Thyroid gland (tissue), 4 donors: ENCODE measurements at regions not wholly inside any gene's neighbourhood (a gene's known extent, or its start where the extent isn't known, plus 50 kb on each side); places are given as distances from the start of the nearest gene placed in this dataset.
"Not testable (repeated sequence)": the region's sequence is repeated elsewhere in the genome, so short reads cannot be mapped to it uniquely, and the experiment has no call there.

ENCODE experiments used
- DNase-seq, 2 donors: peaks; one replicate each; pipeline ENCODE4 v3.0.0-alpha.2; 2019
- H3K27ac ChIP-seq, 3 donors: fragments of 200-600 bp; sonication (generic); 1 replicate in 2 of 3; 2 replicates in 1 of 3; pipeline ENCODE4 v1.5.1; 2016 to 2019; ENCODE audit warnings: mild to moderate bottlenecking in 1 of 3, moderate library complexity in 1 of 3
- H3K27me3 ChIP-seq: fragments of 200-600 bp; sonication (generic); one replicate; pipeline ENCODE4 v1.5.1; 2019
- H3K36me3 ChIP-seq, 2 donors: fragments of 200-600 bp; sonication (generic); one replicate each; pipeline ENCODE4 v1.5.1; 2016 to 2019
- H3K4me1 ChIP-seq, 2 donors: fragments of 200-600 bp; sonication (generic); one replicate each; pipeline ENCODE4 v1.5.1; 2017 to 2019
- H3K4me3 ChIP-seq, 3 donors: fragments of 200-600 bp; sonication (generic); replicated peaks in 1 of 3; 1 replicate in 2 of 3; 2 replicates in 1 of 3; pipeline ENCODE4 v1.5.1; 2016; ENCODE audit warnings: mild to moderate bottlenecking in 1 of 3
- H3K9me3 ChIP-seq: fragments of 200-600 bp; sonication (generic); one replicate; pipeline ENCODE4 v1.5.1; 2017
- CTCF ChIP-seq, 6 experiments: fragments of 200-600 bp in 3 of 6; fragments of 450-650 bp in 3 of 6; sonication (generic) in 3 of 6; IDR thresholded peaks; one replicate each; pipeline ENCODE4 v1.5.1; 2016 to 2019; ENCODE audit warnings: antibody characterized with exemption in 6 of 6, mild to moderate bottlenecking in 2 of 6, inconsistent platforms in 1 of 6, moderate library complexity in 1 of 6
- POLR2A ChIP-seq, 2 donors: fragments of 450-650 bp; IDR thresholded peaks; one replicate each; pipeline ENCODE4 v1.6.1; 2017; ENCODE audit warnings: antibody characterized with exemption in 2 of 2, mild to moderate bottlenecking in 2 of 2, moderate library complexity in 1 of 2
- WGBS, 2 donors: methylation state at CpG; one replicate each; pipeline ENCODE4 v1.1.5; 2017; 5-methylcytosine and 5-hydroxymethylcytosine counted together
- intact Hi-C: fragments of 100-400 bp; cut with DNase I; formaldehyde crosslinking; loops from one replicate; pipeline ENCODE4 v1.15.1; 2023

- no peak overlapping the region for H3K4me3 ChIP-seq
Observed at GRCh38 chr20:29443819-29444218, 1813.6 kb upstream of the DEFB115 start.

GRCh38 chr20:29445050-29445907 lies 1812.2 kb upstream of the DEFB115 start:
- not testable (repeated sequence) for H3K4me3 ChIP-seq

More at GRCh38 chr20:29443819-29444218, 1813.6 kb upstream of the DEFB115 start:
- no peaks in the 10 kb centered on the region for H3K4me1 ChIP-seq
- H3K27ac ChIP-seq, result no peak overlapping the region
- no peak for DNase-seq
- no peaks in the 10 kb centered on the region for H3K36me3 ChIP-seq
- 59 to 66% methylated on average over 3 of the region's 3 CpGs for WGBS, 2 donors
- intact Hi-C loops, result no loop called here
- no peaks in the 10 kb centered on the region for H3K27me3 ChIP-seq
- TF ChIP-seq CTCF (IDR thresholded peaks at IDR 0.05) (no peak), POLR2A (IDR thresholded peaks at IDR 0.05) (no peak)
- no peaks in the 10 kb centered on the region for H3K9me3 ChIP-seq

GRCh38 chr20:29447517-29448484 lies 1809.7 kb upstream of the DEFB115 start:
- H3K9me3 ChIP-seq, H3K4me3 ChIP-seq, DNase-seq, intact Hi-C loops, H3K27me3 ChIP-seq, H3K27ac ChIP-seq, H3K4me1 ChIP-seq, H3K36me3 ChIP-seq: not testable (repeated sequence)
- WGBS, 2 donors, result 35 to 53% methylated on average over 45 to 50 of the region's 52 CpGs

More at GRCh38 chr20:29445050-29445907, 1812.2 kb upstream of the DEFB115 start:
- WGBS, 2 donors, result 27 to 34% methylated on average over 21 to 28 of the region's 28 CpGs
- H3K9me3 ChIP-seq, H3K4me1 ChIP-seq, H3K27me3 ChIP-seq, intact Hi-C loops, H3K27ac ChIP-seq, H3K36me3 ChIP-seq: not testable (repeated sequence)
- peak in 1 of 2 donors; percentile 87 for DNase-seq

- intact Hi-C loops, result no loop called here
- H3K27ac ChIP-seq, result no peak overlapping the region
- TF ChIP-seq POLR2A (IDR thresholded peaks at IDR 0.05), result no peak
- TF ChIP-seq CTCF (IDR thresholded peaks at IDR 0.05), result no peak
- H3K9me3 ChIP-seq, result no peaks in the 10 kb centered on the region
- no peaks in the 10 kb centered on the region for H3K4me1 ChIP-seq
- no peak overlapping the region for H3K4me3 ChIP-seq
- H3K27me3 ChIP-seq, result no peaks in the 10 kb centered on the region
- 82% methylated on average over 10 to 23 of the region's 23 CpGs for WGBS, 2 donors
- no peak for DNase-seq
- H3K36me3 ChIP-seq, result no peaks in the 10 kb centered on the region
Observed at GRCh38 chr20:29448806-29449470, 1808.5 kb upstream of the DEFB115 start.

DNA sequence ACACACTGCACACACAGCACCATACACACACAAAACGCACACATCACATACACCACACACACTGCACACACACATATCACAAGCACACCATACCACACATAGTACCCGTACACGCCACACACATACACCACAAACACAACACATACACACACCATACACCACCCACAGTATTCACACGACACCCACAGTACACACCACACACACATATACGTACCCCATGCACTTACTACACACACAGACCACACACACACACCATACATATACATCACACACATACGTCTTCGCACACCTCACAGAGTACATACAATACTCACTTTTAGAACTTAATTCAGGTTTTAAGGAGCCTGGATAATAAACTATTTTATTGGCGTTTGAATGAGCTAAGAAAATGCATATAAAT lies 1805.3 kb upstream of the DEFB115 start:
- intact Hi-C loops, result no loop called here
- no peak for DNase-seq
- Histone ChIP-seq H3K36me3 (no peaks in the 10 kb centered on the region), H3K27me3 (no peaks in the 10 kb centered on the region), H3K4me1 (no peaks in the 10 kb centered on the region), H3K9me3 (no peaks in the 10 kb centered on the region), H3K27ac (no peak overlapping the region), H3K4me3 (no peak overlapping the region)
- no peak for TF ChIP-seq POLR2A (IDR thresholded peaks at IDR 0.05)
- no peak for TF ChIP-seq CTCF (IDR thresholded peaks at IDR 0.05)
- WGBS, 2 donors, result 73 to 79% methylated on average over 7 to 8 of the region's 8 CpGs

DNA sequence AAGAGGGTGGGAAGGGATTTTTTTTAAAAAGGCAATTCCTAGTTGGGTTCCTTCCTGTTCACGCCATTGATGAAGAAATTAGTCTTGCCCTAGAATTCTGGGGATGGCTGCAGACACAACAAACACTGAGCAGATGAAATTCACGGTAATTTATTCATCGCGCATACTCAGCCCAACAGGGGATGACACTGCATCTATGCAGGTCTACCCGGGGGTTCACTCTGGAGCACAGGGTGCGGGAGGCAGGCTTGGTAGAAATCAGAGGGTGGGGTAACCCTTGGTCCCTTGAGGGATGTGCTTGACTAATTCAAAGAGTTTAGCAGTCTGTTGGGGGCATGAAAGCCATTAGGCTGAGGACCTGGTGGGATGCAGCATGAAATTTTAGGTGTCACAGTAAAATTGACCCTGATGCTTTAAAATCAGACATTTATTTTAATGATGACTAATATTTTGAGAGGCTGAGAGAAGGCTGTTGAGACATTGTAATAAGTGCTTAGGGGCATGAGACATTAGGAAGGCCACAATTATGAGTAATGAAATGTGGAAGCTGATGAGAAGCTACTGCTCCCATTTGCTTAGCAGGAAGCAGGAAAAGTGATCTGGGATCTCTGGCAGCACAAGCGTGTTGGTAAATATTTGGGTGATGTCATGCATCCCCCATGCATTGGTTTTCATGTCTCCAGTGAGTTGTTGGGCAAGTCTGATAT lies 1800.3 kb upstream of the DEFB115 start:
- WGBS, 2 donors, result 59 to 68% methylated on average over 7 of the region's 7 CpGs
- H3K4me3 ChIP-seq, intact Hi-C loops: not testable (repeated sequence)

More for the DNA sequence above, 1800.3 kb upstream of the DEFB115 start:
- DNase-seq, H3K27me3 ChIP-seq, H3K36me3 ChIP-seq, H3K9me3 ChIP-seq, H3K27ac ChIP-seq, H3K4me1 ChIP-seq: not testable (repeated sequence)
